PC-9 (cell line): ENCODE measurements at regions not wholly inside any gene's neighbourhood (a gene's known extent, or its start where the extent isn't known, plus 50 kb on each side); places are given as distances from the start of the nearest gene placed in this dataset.

Experiments
- EZH2 ChIP-seq: fragments of 200-600 bp; sonication (generic); IDR thresholded peaks from 2 replicates; pipeline ENCODE4 v1.8.0; 2017; ENCODE audit warnings: antibody characterized with exemption, low read depth
- TF ChIP-seq, protein P1 (sequence below): fragments of 200-600 bp; sonication (generic); conservative IDR thresholded peaks from 2 replicates; pipeline ENCODE4 v1.6.1; 2017; ENCODE audit warnings: mixed run types, antibody characterized with exemption, mild to moderate bottlenecking, moderate library complexity

DNA sequence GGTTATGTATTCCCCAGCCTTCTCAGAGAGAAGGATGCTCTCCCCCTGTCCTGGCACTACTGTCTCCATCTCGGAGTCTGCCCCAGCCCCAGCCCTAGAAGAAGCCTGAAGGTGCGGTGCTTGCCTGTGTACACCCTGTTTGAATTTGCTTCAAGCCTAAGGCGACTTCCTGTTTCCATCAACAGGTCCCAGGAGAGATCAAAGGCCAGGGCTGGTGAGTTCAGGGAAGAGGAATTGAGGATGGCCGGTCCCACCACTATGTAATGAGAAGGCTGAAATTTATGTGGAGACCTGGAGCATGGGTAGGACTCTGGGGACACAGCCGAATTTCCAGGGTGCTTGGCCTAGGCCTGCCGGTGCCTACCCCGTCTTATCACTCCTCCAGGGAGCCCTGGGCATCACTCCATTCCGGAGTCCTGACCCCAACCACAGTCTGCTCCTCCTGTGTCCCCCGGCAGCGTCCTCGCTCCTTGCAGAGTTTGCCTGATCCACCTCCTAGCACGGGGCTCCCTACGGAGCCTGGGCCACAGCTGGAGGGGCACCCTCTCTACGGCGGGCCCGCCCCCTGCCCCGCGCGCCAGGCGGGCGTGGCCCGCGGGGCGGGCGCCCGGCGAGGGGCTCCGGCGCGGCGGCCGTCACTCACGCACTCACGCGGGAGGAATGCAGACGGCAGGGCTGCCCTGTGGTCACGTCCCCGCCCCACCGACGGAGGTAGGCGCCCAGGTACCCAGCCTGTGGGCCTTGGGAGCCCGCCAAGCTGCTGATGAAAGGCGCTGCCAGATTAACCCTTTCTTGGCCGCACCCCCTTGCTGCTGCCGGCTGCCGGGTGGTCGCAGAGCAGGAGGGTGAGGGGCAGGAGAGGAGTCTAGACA lies 53.8 kb upstream of the TAC4 start:
- TF ChIP-seq, protein P1, sequence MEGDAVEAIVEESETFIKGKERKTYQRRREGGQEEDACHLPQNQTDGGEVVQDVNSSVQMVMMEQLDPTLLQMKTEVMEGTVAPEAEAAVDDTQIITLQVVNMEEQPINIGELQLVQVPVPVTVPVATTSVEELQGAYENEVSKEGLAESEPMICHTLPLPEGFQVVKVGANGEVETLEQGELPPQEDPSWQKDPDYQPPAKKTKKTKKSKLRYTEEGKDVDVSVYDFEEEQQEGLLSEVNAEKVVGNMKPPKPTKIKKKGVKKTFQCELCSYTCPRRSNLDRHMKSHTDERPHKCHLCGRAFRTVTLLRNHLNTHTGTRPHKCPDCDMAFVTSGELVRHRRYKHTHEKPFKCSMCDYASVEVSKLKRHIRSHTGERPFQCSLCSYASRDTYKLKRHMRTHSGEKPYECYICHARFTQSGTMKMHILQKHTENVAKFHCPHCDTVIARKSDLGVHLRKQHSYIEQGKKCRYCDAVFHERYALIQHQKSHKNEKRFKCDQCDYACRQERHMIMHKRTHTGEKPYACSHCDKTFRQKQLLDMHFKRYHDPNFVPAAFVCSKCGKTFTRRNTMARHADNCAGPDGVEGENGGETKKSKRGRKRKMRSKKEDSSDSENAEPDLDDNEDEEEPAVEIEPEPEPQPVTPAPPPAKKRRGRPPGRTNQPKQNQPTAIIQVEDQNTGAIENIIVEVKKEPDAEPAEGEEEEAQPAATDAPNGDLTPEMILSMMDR = no peak
- TF ChIP-seq EZH2 = no peak
